ENCODE measurements at regions not wholly inside any gene's neighbourhood (a gene's known extent, or its start where the extent isn't known, plus 50 kb on each side); places are given as distances from the start of the nearest gene placed in this dataset.
A peak's percentile ranks its signal among the peaks of the same experiment; 100 is the strongest.

DNA sequence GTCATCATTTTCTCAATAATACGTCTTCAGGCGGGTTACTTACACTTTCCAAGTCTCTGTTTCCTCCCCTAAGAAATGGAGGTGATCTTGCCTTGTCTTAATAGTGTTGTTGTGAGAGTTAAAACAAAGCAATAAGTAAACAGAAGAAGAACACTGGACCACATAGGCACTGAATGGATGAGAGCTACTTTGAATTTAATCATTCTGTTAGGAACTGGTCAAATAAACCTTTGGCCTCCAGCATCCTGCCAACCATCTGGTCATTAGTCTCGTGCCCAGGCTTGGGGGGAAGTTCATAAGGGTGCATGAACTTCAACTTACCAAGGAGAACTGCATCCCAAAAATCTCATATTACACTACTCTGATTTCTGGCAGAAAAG, 109.4 kb upstream of the C7orf33 start:
- ATAC-seq: no peak
- Histone ChIP-seq H3K4me3 (no peak overlapping the region), H3K4me1 (no peaks in the 10 kb centered on the region), H3K27ac (no peak overlapping the region), H3K36me3 (no peaks in the 10 kb centered on the region), H3K9me3 (no peaks in the 10 kb centered on the region), H3K27me3 (ENCODE audit: low read depth) (no peaks in the 10 kb centered on the region)
- intact Hi-C loops (cut with DNase I): no loop called here
- DNase-seq: no peak
- TF ChIP-seq, protein P1, sequence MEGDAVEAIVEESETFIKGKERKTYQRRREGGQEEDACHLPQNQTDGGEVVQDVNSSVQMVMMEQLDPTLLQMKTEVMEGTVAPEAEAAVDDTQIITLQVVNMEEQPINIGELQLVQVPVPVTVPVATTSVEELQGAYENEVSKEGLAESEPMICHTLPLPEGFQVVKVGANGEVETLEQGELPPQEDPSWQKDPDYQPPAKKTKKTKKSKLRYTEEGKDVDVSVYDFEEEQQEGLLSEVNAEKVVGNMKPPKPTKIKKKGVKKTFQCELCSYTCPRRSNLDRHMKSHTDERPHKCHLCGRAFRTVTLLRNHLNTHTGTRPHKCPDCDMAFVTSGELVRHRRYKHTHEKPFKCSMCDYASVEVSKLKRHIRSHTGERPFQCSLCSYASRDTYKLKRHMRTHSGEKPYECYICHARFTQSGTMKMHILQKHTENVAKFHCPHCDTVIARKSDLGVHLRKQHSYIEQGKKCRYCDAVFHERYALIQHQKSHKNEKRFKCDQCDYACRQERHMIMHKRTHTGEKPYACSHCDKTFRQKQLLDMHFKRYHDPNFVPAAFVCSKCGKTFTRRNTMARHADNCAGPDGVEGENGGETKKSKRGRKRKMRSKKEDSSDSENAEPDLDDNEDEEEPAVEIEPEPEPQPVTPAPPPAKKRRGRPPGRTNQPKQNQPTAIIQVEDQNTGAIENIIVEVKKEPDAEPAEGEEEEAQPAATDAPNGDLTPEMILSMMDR (IDR thresholded peaks at IDR 0.05): no peak

DNA sequence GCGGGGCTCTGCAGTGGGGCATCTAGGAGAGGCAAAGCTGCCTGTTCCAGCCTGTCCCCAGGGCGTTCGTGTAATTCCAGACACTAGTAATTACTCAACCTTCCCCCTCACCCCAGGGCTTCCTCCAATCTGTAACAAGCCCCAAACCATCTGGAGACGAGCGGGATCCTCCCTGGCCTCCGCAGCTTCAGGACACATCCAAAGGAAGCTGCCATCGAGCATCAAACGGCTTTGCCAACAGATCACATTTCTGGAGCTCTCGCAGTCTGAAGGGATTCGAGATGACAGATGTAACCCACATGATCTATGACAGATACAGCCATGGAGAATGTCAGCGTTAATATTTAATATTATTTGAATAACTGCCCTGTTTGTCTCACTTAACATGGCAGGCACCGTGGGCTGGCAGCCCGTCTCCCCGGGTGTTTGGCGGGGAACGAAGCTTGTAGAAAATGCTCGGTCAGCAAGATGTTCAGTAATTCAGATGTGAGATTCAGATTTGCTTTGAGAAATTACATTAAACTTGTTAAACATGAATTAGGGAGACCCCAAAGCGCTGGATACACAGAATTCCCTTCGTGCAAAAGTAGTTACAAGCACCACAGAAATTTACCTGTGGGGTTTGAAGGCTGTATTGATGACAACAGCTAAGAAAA, 108.5 kb upstream of the C7orf33 start:
- no peak overlapping the region for H3K27ac ChIP-seq
- no peaks in the 10 kb centered on the region for H3K4me1 ChIP-seq
- TF ChIP-seq, protein P1 (IDR thresholded peaks at IDR 0.05): no peak
- no peak overlapping the region for H3K4me3 ChIP-seq
- no peak for DNase-seq
- H3K9me3 ChIP-seq: no peaks in the 10 kb centered on the region
- no peaks in the 10 kb centered on the region for H3K27me3 ChIP-seq (ENCODE audit: low read depth)
- no peaks in the 10 kb centered on the region for H3K36me3 ChIP-seq
- no peak for ATAC-seq
- intact Hi-C loops (cut with DNase I): no loop called here

DNA sequence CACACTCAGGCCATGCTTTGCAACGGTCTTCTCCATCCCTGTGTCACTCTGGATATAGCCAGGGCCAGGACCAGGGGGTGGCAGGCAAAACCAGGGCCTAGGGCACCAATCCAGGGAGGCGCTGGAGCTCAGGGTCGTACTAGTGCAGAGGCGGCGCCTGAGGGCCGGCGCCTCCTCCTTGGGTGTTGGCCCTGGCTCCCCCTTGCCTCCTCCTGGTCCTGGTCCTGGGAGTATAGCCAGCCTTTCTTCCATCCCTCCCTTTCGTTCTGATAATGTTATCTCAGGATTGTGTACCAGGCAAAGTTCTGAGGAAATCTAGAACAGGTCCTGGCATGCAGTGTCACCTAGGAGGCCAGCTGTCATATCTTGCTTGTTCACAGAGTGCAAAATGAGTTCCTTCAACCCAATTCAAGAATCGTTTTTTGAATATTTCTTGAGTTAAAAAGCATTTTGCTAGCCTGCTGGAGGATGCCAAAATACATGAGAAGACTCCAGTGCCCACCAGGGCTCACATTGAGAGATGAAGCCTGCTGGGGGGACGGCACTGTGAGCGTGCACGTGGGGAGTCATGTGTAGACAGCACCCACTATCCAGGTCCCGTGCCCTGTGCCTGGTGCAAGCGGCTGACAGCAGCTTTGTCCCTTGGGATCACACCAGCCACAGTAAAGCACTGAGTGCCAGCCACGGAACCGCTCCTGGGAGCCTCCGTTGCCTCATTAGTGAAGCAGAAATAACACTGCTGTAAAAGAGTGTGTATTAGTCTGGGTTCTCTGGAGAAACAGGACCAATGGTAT, 106.9 kb upstream of the C7orf33 start:
- H3K27me3 ChIP-seq (ENCODE audit: low read depth): no peaks in the 10 kb centered on the region
- no peak overlapping the region for H3K27ac ChIP-seq
- no peaks in the 10 kb centered on the region for H3K36me3 ChIP-seq
- DNase-seq (no peak), ATAC-seq (peak in 1 of 2 donors; percentile 21)
- TF ChIP-seq, protein P1 (IDR thresholded peaks at IDR 0.05): no peak
- H3K9me3 ChIP-seq: no peaks in the 10 kb centered on the region
- H3K4me1 ChIP-seq: no peaks in the 10 kb centered on the region
- intact Hi-C loops (cut with DNase I): no loop called here
- H3K4me3 ChIP-seq: no peak overlapping the region

DNA sequence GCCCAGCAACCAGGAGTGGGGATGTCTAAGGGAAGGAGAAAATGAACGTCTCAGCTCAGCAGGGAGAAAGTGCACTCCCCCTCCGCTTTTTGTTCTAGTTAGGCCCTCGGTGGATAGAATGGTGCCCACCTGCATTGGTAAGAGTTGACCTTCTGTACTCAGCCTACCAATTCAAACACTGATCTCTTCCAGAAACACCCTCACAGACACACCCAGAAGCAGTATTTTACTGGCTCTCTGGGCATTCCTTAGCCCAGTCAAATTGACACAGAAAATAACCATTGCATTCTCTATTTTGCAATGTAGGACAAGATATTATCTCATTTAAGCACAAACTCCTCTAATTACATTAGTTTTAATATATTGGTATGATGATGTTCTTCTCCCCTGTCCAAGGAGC, 106.1 kb upstream of the C7orf33 start:
- DNase-seq (no peak), ATAC-seq (no peak)
- no peaks in the 10 kb centered on the region for H3K27me3 ChIP-seq (ENCODE audit: low read depth)
- H3K36me3 ChIP-seq: no peaks in the 10 kb centered on the region
- intact Hi-C loops (cut with DNase I): no loop called here
- TF ChIP-seq, protein P1 (IDR thresholded peaks at IDR 0.05): no peak
- no peak overlapping the region for H3K4me3 ChIP-seq
- no peaks in the 10 kb centered on the region for H3K4me1 ChIP-seq
- no peak overlapping the region for H3K27ac ChIP-seq
- H3K9me3 ChIP-seq: no peaks in the 10 kb centered on the region

DNA sequence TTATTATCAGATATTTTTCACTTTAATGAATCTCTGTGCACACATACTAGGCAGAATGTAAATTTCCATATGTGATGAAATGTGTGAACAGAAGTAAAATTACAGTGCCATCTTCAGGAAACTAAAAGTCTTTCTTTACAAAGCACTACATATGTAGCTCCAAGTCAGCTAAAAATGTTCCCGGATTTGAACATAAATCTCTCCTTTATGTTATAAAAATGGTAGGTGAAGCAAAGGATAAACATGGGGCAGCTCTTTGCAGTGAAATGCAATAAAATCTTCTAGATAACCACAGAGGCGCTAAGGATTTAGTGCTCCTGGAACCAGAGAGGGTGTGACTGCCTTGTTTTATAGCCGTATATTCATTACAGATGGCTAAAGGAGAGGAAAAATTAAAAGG, 104.9 kb upstream of the C7orf33 start:
- H3K27ac ChIP-seq: no peak overlapping the region

More for the DNA sequence above, 104.9 kb upstream of the C7orf33 start:
- Histone ChIP-seq H3K36me3 (no peaks in the 10 kb centered on the region), H3K27me3 (ENCODE audit: low read depth) (peaks cover 3% of the 10 kb centered on the region), H3K4me3 (no peak overlapping the region), H3K9me3 (no peaks in the 10 kb centered on the region), H3K4me1 (no peaks in the 10 kb centered on the region)
- TF ChIP-seq, protein P1 (IDR thresholded peaks at IDR 0.05): no peak
- intact Hi-C loops (cut with DNase I): no loop called here
- DNase-seq (no peak), ATAC-seq (no peak)

Measured in lower lobe of right lung (tissue), 2 donors.